Gastroesophageal sphincter (tissue), 4 donors: ENCODE measurements at regions not wholly inside any gene's neighbourhood (a gene's known extent, or its start where the extent isn't known, plus 50 kb on each side); places are given as distances from the start of the nearest gene placed in this dataset.
"Not testable (repeated sequence)": the region's sequence is repeated elsewhere in the genome, so short reads cannot be mapped to it uniquely, and the experiment has no call there.

Experiments used
- ATAC-seq: fragments of 150-250 bp; one replicate; pipeline ENCODE4 v1.9.1; 2016; ENCODE audit warnings: mild to moderate bottlenecking, moderate library complexity
- H3K27ac ChIP-seq, 4 donors: fragments of 200-600 bp; sonication (generic) in 3 of 4; 1 replicate in 3 of 4; 2 replicates in 1 of 4; pipeline ENCODE4 v1.5.1; 2016 to 2019
- H3K27me3 ChIP-seq: fragments of 200-600 bp; sonication (generic); one replicate; pipeline ENCODE4 v1.5.1; 2019
- H3K36me3 ChIP-seq, 2 donors: fragments of 200-600 bp; sonication (generic); one replicate each; pipeline ENCODE4 v1.5.1; 2019; ENCODE audit warnings: control low read depth in 1 of 2
- H3K4me1 ChIP-seq, 3 donors: fragments of 200-600 bp; sonication (generic); 1 replicate in 2 of 3; 2 replicates in 1 of 3; pipeline ENCODE4 v1.5.1; 2016 to 2019; ENCODE audit warnings: control low read depth in 2 of 3
- H3K4me3 ChIP-seq, 2 donors: fragments of 200-600 bp; sonication (generic); one replicate each; pipeline ENCODE4 v1.5.1; 2019; ENCODE audit warnings: mild to moderate bottlenecking in 1 of 2, moderate library complexity in 1 of 2
- H3K9me3 ChIP-seq, 3 donors: fragments of 200-600 bp; sonication (generic); one replicate each; pipeline ENCODE4 v1.5.1; 2017 to 2019; ENCODE audit warnings: control low read depth in 2 of 3
- EP300 ChIP-seq: sonication (generic); formaldehyde crosslinking; IDR thresholded peaks from one replicate; pipeline ENCODE4 v1.6.1; 2017; ENCODE audit warnings: antibody characterized with exemption, mild to moderate bottlenecking
- POLR2A ChIP-seq, 2 donors: fragments of 450-650 bp; IDR thresholded peaks; one replicate each; pipeline ENCODE4 v1.6.1; 2017; ENCODE audit warnings: antibody characterized with exemption in 2 of 2, mild to moderate bottlenecking in 2 of 2, moderate library complexity in 1 of 2
- POLR2AphosphoS5 ChIP-seq: sonication (generic); formaldehyde crosslinking; IDR thresholded peaks from one replicate; pipeline ENCODE4 v1.6.1; 2017; ENCODE audit warnings: antibody characterized with exemption
- WGBS, 2 donors: methylation state at CpG; one replicate each; pipeline ENCODE4 v1.1.5; 2018; ENCODE audit warnings: low coverage in 1 of 2; 5-methylcytosine and 5-hydroxymethylcytosine counted together
- TF ChIP-seq, protein P1 (sequence below), 4 experiments: fragments of 200-600 bp in 2 of 4; fragments of 450-650 bp in 2 of 4; sonication (generic) in 1 of 4; IDR thresholded peaks; one replicate each; pipeline ENCODE4 v1.5.1; 2017 to 2019; ENCODE audit warnings: antibody characterized with exemption in 4 of 4, mild to moderate bottlenecking in 2 of 4, moderate library complexity in 2 of 4

DNA sequence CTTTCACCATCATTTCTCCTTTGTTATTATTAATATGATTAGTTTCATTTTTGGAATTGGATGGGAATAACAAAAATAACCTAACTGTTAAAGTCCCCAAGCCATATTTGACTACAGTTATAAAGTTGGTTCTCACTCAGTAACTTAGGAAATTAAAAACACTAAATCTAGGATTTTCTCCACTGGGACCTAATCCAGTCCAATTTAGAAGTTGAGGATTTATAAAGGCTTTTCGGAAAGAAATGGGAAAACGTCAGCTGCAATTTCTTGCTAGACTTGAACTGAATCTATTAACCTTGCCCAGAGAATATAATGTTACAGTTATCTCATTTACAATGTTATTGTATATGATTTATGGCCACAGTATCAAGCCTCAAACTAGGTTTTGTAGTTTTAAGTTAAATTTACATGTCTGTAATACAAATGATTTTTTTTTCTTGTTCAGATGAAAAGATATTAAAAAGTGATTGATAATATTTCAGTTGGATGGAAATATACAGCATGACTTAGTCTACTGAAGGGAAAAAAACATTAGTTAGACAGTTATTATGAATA is 524.3 kb upstream of the GRAMD2B start:
- Histone ChIP-seq H3K27me3 (no peaks in the 10 kb centered on the region), H3K4me3 (no peak overlapping the region), H3K9me3 (no peaks in the 10 kb centered on the region), H3K4me1 (no peaks in the 10 kb centered on the region), H3K27ac (no peak overlapping the region), H3K36me3 (no peaks in the 10 kb centered on the region)
- 40 to 60% methylated on average over 2 of the region's 2 CpGs for WGBS, 2 donors
- ATAC-seq: no peak
- no peak for TF ChIP-seq POLR2AphosphoS5
- no peak for TF ChIP-seq EP300
- TF ChIP-seq, protein P1, sequence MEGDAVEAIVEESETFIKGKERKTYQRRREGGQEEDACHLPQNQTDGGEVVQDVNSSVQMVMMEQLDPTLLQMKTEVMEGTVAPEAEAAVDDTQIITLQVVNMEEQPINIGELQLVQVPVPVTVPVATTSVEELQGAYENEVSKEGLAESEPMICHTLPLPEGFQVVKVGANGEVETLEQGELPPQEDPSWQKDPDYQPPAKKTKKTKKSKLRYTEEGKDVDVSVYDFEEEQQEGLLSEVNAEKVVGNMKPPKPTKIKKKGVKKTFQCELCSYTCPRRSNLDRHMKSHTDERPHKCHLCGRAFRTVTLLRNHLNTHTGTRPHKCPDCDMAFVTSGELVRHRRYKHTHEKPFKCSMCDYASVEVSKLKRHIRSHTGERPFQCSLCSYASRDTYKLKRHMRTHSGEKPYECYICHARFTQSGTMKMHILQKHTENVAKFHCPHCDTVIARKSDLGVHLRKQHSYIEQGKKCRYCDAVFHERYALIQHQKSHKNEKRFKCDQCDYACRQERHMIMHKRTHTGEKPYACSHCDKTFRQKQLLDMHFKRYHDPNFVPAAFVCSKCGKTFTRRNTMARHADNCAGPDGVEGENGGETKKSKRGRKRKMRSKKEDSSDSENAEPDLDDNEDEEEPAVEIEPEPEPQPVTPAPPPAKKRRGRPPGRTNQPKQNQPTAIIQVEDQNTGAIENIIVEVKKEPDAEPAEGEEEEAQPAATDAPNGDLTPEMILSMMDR (IDR thresholded peaks at IDR 0.05): no peak
- TF ChIP-seq POLR2A (IDR thresholded peaks at IDR 0.05): no peak

DNA sequence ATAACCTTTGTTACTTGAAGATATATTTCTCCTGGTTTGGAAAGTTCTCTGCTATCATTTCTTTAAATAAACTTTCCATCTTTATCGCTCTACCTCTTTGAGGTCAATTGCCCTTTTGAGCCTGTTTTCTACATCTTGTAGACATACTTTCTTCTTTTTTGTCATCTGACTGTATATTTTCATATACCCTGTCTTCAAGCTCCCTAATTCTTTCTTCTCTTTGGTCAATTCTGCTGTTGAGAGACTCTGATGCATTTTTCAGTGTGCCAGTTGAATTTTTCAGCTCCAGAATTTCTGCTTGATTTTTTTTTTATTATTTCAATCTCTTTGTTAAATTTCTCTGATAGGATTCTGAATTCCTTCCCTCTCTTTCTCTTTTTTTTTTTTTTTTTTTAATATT is 511.2 kb upstream of the GRAMD2B start:
- H3K27me3 ChIP-seq: no peaks in the 10 kb centered on the region
- H3K4me3 ChIP-seq: no peak overlapping the region
- WGBS, 2 donors: 100% methylated on average over 1 of the region's 1 CpG
- no peaks in the 10 kb centered on the region for H3K36me3 ChIP-seq
- TF ChIP-seq POLR2A (IDR thresholded peaks at IDR 0.05) (no peak), POLR2AphosphoS5 (no peak), EP300 (no peak)
- TF ChIP-seq, protein P1 (IDR thresholded peaks at IDR 0.05): no peak
- no peak for ATAC-seq
- H3K27ac ChIP-seq: no peak overlapping the region
- no peaks in the 10 kb centered on the region for H3K4me1 ChIP-seq
- peaks cover 0 to 9% (median 0%) of the 10 kb centered on the region in 3 donors for H3K9me3 ChIP-seq

DNA sequence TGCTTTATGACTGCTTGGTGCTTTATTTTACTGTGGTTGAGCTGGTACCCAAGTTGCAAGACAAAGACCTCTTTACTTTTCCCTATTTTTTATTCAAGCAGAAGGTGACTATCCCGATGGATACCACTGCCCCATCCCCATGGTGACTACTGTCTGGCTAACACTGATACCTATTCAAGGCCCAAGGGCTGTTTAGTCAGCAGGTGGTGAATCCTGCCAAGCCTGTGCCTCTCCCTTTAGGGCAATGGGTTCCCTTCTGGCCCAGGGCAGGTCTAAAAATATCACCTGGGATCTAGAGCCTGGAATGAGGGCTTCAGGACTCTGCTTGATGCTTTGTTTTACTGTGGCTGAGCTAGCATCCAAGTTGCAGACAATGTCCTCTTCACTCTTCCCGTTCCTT is 510.0 kb upstream of the GRAMD2B start:
- H3K4me1 ChIP-seq: no peaks in the 10 kb centered on the region
- no peak for ATAC-seq
- 80% methylated on average over 1 of the region's 2 CpGs; no CpG with 5 or more reads in 1 of the 2 donors for WGBS, 2 donors
- H3K36me3 ChIP-seq: no peaks in the 10 kb centered on the region
- TF ChIP-seq POLR2AphosphoS5 (no peak), POLR2A (IDR thresholded peaks at IDR 0.05) (no peak), EP300 (no peak)
- TF ChIP-seq, protein P1 (IDR thresholded peaks at IDR 0.05): no peak
- H3K27me3 ChIP-seq: no peaks in the 10 kb centered on the region
- no peak overlapping the region for H3K4me3 ChIP-seq
- peaks cover 0 to 6% (median 0%) of the 10 kb centered on the region in 3 donors for H3K9me3 ChIP-seq
- H3K27ac ChIP-seq: no peak overlapping the region

DNA sequence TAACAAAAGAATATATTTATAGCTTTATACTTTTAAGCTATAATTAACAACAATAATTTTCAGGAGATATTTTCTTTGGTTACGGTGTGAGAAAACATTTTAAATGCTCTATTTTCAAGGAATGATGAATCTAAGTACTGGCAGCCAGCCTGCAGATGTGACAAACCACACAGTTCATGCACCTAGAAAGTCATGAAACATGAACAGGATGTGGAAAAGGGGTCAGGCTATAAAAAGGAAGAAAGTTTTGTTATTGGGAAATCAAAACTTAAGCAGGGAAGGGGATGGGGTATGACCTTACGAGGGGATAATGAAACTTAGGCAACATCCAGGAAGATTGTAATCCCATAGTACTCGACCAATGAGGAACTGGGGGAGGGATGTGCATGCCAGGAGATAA is 508.7 kb upstream of the GRAMD2B start:
- Histone ChIP-seq H3K27me3 (no peaks in the 10 kb centered on the region), H3K36me3 (no peaks in the 10 kb centered on the region), H3K4me3 (no peak overlapping the region), H3K27ac (no peak overlapping the region), H3K4me1 (no peaks in the 10 kb centered on the region), H3K9me3 (no peaks in the 10 kb centered on the region)
- no peak for TF ChIP-seq POLR2AphosphoS5
- TF ChIP-seq EP300: no peak
- TF ChIP-seq, protein P1 (IDR thresholded peaks at IDR 0.05): no peak
- TF ChIP-seq POLR2A (IDR thresholded peaks at IDR 0.05): no peak
- ATAC-seq: no peak
- 83 to 89% methylated on average over 3 of the region's 3 CpGs for WGBS, 2 donors

DNA sequence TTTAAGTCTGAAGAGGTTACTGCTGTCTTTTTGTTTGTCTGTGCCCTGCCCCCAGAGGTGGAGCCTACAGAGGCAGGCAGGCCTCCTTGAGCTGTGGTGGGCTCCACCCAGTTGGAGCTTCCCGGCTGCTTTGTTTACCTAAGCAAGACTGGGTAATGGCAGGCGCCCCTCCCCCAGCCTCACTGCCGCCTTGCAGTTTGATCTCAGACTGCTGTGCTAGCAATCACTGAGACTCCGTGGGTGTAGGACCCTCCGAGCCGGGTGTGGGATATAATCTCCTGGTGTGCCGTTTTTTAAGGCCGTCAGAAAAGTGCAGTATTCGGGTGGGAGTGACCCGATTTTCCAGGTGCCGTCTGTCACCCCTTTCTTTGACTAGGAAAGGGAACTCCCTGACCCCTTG is 499.3 kb upstream of the GRAMD2B start:
- ATAC-seq, H3K4me3 ChIP-seq, H3K36me3 ChIP-seq, H3K27me3 ChIP-seq, H3K27ac ChIP-seq, H3K4me1 ChIP-seq: not testable (repeated sequence)
- H3K9me3 ChIP-seq: peaks cover 0 to 19% (median 0%) of the 10 kb centered on the region in 3 donors
- WGBS, 2 donors: no CpG with 5 or more reads among the region's 11 CpGs
